SU-DHL-6 (cell line): ENCODE measurements at regions not wholly inside any gene's neighbourhood (a gene's known extent, or its start where the extent isn't known, plus 50 kb on each side); places are given as distances from the start of the nearest gene placed in this dataset.

ENCODE experiments used
- CTCF ChIP-seq: fragments of 200-600 bp; sonication (generic); IDR thresholded peaks from one replicate; pipeline ENCODE4 v1.5.1; 2017; ENCODE audit warnings: antibody characterized with exemption, mild to moderate bottlenecking, low read length, moderate library complexity; ENCODE audit not compliant: insufficient read depth, poor library complexity, severe bottlenecking
- EZH2phosphoT487 ChIP-seq: fragments of 200-600 bp; sonication (generic), shearing (Covaris generic); conservative IDR thresholded peaks from 2 replicates; pipeline ENCODE4 v1.6.1; 2018; ENCODE audit warnings: mild to moderate bottlenecking, antibody characterized with exemption, low read length, moderate library complexity, mixed read lengths

GRCh38 chr1:195766709-195767108 lies 841.5 kb downstream of the KCNT2 start:
- TF ChIP-seq CTCF (no peak), EZH2phosphoT487 (no peak)
